ENCODE measurements at regions not wholly inside any gene's neighbourhood (a gene's known extent, or its start where the extent isn't known, plus 50 kb on each side); places are given as distances from the start of the nearest gene placed in this dataset.

DNA sequence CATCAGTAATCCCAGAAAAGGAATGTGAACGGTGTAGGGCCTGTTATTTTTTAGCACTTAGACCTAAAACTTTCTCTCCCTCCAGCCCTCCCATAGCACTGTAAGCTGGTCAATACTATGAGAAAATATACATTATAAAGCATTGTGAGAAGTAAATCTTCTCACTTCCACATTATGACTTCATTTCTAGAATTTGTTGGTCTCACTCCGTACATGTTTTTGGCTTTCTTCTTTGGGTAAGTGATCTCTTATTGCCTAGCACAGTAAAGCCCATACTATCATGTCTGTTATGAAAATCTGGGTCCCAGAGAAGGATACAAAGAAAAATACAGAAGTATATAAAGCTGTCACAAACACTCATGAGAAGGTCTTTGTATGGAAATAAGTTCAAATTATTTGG, 1851.1 kb upstream of the IGFBP7 start:
- TF ChIP-seq, protein P1, sequence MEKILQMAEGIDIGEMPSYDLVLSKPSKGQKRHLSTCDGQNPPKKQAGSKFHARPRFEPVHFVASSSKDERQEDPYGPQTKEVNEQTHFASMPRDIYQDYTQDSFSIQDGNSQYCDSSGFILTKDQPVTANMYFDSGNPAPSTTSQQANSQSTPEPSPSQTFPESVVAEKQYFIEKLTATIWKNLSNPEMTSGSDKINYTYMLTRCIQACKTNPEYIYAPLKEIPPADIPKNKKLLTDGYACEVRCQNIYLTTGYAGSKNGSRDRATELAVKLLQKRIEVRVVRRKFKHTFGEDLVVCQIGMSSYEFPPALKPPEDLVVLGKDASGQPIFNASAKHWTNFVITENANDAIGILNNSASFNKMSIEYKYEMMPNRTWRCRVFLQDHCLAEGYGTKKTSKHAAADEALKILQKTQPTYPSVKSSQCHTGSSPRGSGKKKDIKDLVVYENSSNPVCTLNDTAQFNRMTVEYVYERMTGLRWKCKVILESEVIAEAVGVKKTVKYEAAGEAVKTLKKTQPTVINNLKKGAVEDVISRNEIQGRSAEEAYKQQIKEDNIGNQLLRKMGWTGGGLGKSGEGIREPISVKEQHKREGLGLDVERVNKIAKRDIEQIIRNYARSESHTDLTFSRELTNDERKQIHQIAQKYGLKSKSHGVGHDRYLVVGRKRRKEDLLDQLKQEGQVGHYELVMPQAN (conservative IDR thresholded peaks at IDR 0.05), result no peak
- TF ChIP-seq RCOR1 (conservative IDR thresholded peaks at IDR 0.05; ENCODE audit: low read depth, low read length) (no peak), IKZF1 (conservative IDR thresholded peaks at IDR 0.05) (no peak), TBL1XR1 (IDR thresholded peaks at IDR 0.05; ENCODE audit: low read depth, low read length) (no peak), SRF (IDR thresholded peaks at IDR 0.05; ENCODE audit: low read depth in 2 of 2, low read length in 2 of 2) (no peak)

Data from GM12878 (cell line).